Mesenchymal stem cell (in vitro differentiated cells and primary cell): ENCODE measurements at regions not wholly inside any gene's neighbourhood (a gene's known extent, or its start where the extent isn't known, plus 50 kb on each side); places are given as distances from the start of the nearest gene placed in this dataset.

Experiments
- DNase-seq: peaks from one replicate; pipeline ENCODE4 v3.0.0-alpha.2; 2013
- H2AFZ ChIP-seq: one replicate; pipeline ENCODE4 v1.6.1; 2013; ENCODE audit warnings: low read depth, mild to moderate bottlenecking, control low read depth, inconsistent platforms, low read length, moderate library complexity
- H2AK5ac ChIP-seq: 2 replicates; pipeline ENCODE4 v1.6.1; 2013; ENCODE audit warnings: low read length, moderate library complexity, mild to moderate bottlenecking, inconsistent platforms; ENCODE audit not compliant: severe bottlenecking
- H2BK120ac ChIP-seq: one replicate; pipeline ENCODE4 v1.6.1; 2013; ENCODE audit warnings: low read depth, mild to moderate bottlenecking, inconsistent platforms, low read length, moderate library complexity
- H2BK12ac ChIP-seq, 2 experiments: one replicate each; pipeline ENCODE4 v1.6.1; 2013; ENCODE audit warnings: inconsistent platforms in 2 of 2, low read length in 2 of 2, mild to moderate bottlenecking in 2 of 2, moderate library complexity in 2 of 2, control low read depth in 1 of 2
- H2BK15ac ChIP-seq: one replicate; pipeline ENCODE4 v1.6.1; 2013; ENCODE audit warnings: mild to moderate bottlenecking, low read depth, inconsistent platforms; ENCODE audit not compliant: poor library complexity, severe bottlenecking
- H2BK5ac ChIP-seq: 2 replicates; pipeline ENCODE4 v1.6.1; 2013; ENCODE audit warnings: low read depth, mild to moderate bottlenecking, low read length, control low read depth, inconsistent platforms; ENCODE audit not compliant: poor library complexity, severe bottlenecking
- H3K14ac ChIP-seq, 2 experiments: one replicate each; pipeline ENCODE4 v1.6.1; 2013; ENCODE audit warnings: inconsistent platforms in 2 of 2, low read length in 2 of 2, control low read depth in 1 of 2, mild to moderate bottlenecking in 1 of 2, moderate library complexity in 1 of 2
- H3K18ac ChIP-seq, 2 experiments: one replicate each; pipeline ENCODE4 v1.6.1; 2013; ENCODE audit warnings: inconsistent platforms in 2 of 2, low read length in 2 of 2, control low read depth in 1 of 2, low read depth in 1 of 2, mild to moderate bottlenecking in 1 of 2
- H3K23ac ChIP-seq, 2 experiments: one replicate each; pipeline ENCODE4 v1.6.1; 2013; ENCODE audit warnings: inconsistent platforms in 2 of 2, low read length in 2 of 2, mild to moderate bottlenecking in 2 of 2, moderate library complexity in 2 of 2, control low read depth in 1 of 2
- H3K27ac ChIP-seq: 2 replicates; pipeline ENCODE4 v1.5.1; 2013; ENCODE audit warnings: mild to moderate bottlenecking, moderate library complexity, low read length, control low read depth, inconsistent platforms; ENCODE audit not compliant: poor library complexity, severe bottlenecking
- H3K27me3 ChIP-seq, 2 experiments: 2 replicates each; pipeline versions ENCODE4 v1.6.1 to v1.7.0; 2013; ENCODE audit warnings: low read length in 2 of 2, mild to moderate bottlenecking in 2 of 2, moderate library complexity in 2 of 2, control low read depth in 1 of 2, inconsistent platforms in 1 of 2; ENCODE audit not compliant: control insufficient read depth in 1 of 2, insufficient read depth in 1 of 2
- H3K36me3 ChIP-seq, 2 experiments: 2 replicates each; pipeline versions ENCODE4 v1.6.1 to v1.7.0; 2013; ENCODE audit warnings: low read length in 2 of 2, control low read depth in 1 of 2, inconsistent platforms in 1 of 2, low read depth in 1 of 2, mild to moderate bottlenecking in 1 of 2; ENCODE audit not compliant: insufficient read depth in 2 of 2, control insufficient read depth in 1 of 2
- H3K4ac ChIP-seq, 2 experiments: one replicate each; pipeline ENCODE4 v1.6.1; 2013; ENCODE audit warnings: inconsistent platforms in 2 of 2, low read length in 2 of 2, mild to moderate bottlenecking in 2 of 2, moderate library complexity in 2 of 2, control low read depth in 1 of 2, low read depth in 1 of 2
- H3K4me1 ChIP-seq: 2 replicates; pipeline ENCODE4 v1.6.1; 2013; ENCODE audit warnings: low read depth, low read length, control low read depth; ENCODE audit not compliant: control insufficient read depth, insufficient read depth
- H3K4me2 ChIP-seq: 2 replicates; pipeline ENCODE4 v1.6.1; 2013; ENCODE audit warnings: low read length, mild to moderate bottlenecking, inconsistent platforms; ENCODE audit not compliant: poor library complexity, severe bottlenecking
- H3K4me3 ChIP-seq, 2 experiments: 2 replicates each; pipeline versions ENCODE4 v1.5.1 to v1.7.0; 2013; ENCODE audit warnings: low read length in 2 of 2, mild to moderate bottlenecking in 2 of 2, control low read depth in 1 of 2, low read depth in 1 of 2; ENCODE audit not compliant: insufficient read depth in 1 of 2
- H3K79me1 ChIP-seq: replicated peaks from 2 replicates; pipeline ENCODE4 v1.6.1; 2013; ENCODE audit warnings: mild to moderate bottlenecking, control low read depth, low read length, inconsistent platforms; ENCODE audit not compliant: poor library complexity, severe bottlenecking
- H3K9ac ChIP-seq: 2 replicates; pipeline ENCODE4 v1.7.0; 2013; ENCODE audit warnings: mild to moderate bottlenecking, low read length, moderate library complexity
- H3K9me3 ChIP-seq: 2 replicates; pipeline ENCODE4 v1.7.0; 2013; ENCODE audit warnings: mild to moderate bottlenecking, low read length; ENCODE audit not compliant: control insufficient read depth
- H4K8ac ChIP-seq: one replicate; pipeline ENCODE4 v1.6.1; 2013; ENCODE audit warnings: inconsistent platforms, mild to moderate bottlenecking, low read length, moderate library complexity
- H4K91ac ChIP-seq: one replicate; pipeline ENCODE4 v1.6.1; 2013; ENCODE audit warnings: mild to moderate bottlenecking, low read length, inconsistent platforms
- WGBS: methylation state at CpG from one replicate; pipeline ENCODE4 v1.1.7; 2013; ENCODE audit warnings: mixed read lengths; 5-methylcytosine and 5-hydroxymethylcytosine counted together

DNA sequence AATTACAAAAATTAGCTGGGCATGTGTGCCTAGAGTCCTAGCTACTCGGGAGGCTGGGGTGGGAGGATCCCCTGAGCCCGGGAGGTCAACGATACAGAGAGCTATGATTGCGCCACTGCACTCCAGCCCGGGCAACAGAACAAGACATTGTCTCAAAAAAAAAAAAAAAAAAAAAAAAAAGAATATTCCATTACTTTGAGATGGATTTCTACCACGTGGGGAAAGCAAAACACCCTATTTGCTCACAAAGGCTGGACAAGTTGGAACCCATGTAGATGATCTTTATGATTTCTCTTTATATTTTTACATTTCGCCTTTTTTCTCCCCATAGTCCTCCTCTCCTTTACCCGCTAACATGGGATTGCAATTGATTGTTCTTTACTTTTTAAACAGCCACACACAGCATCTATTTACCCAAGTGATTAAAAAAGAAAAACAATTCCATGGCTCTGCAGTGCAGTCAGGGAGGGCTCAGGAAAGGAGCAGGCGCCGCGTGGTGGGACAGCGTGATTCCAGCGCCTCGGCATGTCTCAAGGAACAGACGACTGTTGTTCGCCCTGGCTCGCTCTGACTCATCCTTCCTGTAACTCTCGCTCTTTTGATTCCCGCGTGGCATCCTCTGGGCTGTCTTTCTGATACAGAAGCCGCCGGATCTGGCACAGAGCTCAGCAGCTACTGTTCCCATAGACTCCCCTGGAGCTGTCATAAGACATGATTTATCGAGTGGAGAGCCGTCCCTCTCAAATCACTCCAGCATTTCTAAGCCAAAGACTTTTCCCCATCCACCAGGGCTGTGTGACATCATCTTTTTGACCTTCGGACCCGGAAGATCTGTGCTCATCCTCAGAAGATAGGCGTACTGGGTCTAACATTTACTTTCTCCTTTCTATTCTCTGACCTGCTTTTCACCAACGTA, 230.4 kb upstream of the AGAP1 start:
- H3K4me3 ChIP-seq, result peak overlapping the region in 1 of 2 experiments; percentile 71
- H3K9ac ChIP-seq, result peak overlapping the region; percentile 75
- H3K18ac ChIP-seq, result peak overlapping the region; percentile 59 to 63
- H3K14ac ChIP-seq, result no peak overlapping the region
- H3K79me1 ChIP-seq, result no peaks in the 10 kb centered on the region
- peak overlapping the region; percentile 11 for H2BK120ac ChIP-seq
- 14% methylated on average over 23 of the region's 28 CpGs for WGBS
- no peak overlapping the region for H2BK5ac ChIP-seq
- no peaks in the 10 kb centered on the region for H3K9me3 ChIP-seq
- peak overlapping the region; percentile 46 for H2AFZ ChIP-seq
- H3K23ac ChIP-seq, result no peak overlapping the region
- DNase-seq, result peak; percentile 96
- H3K4ac ChIP-seq, result peak overlapping the region; percentile 30 to 77
- peak overlapping the region; percentile 88 for H4K8ac ChIP-seq
- H2BK15ac ChIP-seq, result no peak overlapping the region
- peak overlapping the region; percentile 64 for H4K91ac ChIP-seq
- peak overlapping the region; percentile 78 for H3K27ac ChIP-seq
- H2BK12ac ChIP-seq, result peak overlapping the region; percentile 76 to 93
- H3K4me1 ChIP-seq, result peaks cover 13% of the 10 kb centered on the region
- no peak overlapping the region for H2AK5ac ChIP-seq
- no peaks in the 10 kb centered on the region for H3K36me3 ChIP-seq
- peak overlapping the region; percentile 54 for H3K4me2 ChIP-seq
- H3K27me3 ChIP-seq, result peaks cover 0 to 3% of the 10 kb centered on the region in 2 experiments

DNA sequence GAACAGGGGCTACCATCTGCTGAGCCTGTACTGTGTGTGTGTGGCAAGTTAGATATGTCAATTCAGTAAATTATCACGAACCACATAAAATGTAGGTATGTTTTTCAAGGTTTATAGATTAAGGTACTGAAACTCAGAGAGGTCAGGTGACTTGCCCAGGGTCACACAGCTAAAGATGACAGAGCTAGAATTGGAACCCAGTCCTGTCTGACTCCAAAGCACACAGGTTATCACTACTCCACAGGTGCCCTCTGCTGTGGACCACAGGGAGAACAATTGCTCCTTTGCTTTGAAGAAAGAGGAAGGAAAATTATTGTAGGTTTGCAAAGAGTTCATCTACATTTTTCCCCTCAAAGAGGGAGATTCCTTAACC, 229.7 kb upstream of the AGAP1 start:
- Histone ChIP-seq H3K36me3 (no peaks in the 10 kb centered on the region), H2BK5ac (no peak overlapping the region), H3K27ac (peak overlapping the region; percentile 78), H3K4me3 (peak overlapping the region in 1 of 2 experiments; percentile 71), H4K8ac (peak overlapping the region; percentile 88), H3K27me3 (peaks cover 0 to 3% of the 10 kb centered on the region in 2 experiments), H2BK15ac (no peak overlapping the region), H3K4me2 (no peak overlapping the region), H2BK12ac (peak overlapping the region; percentile 79 to 94), H3K18ac (peak overlapping the region; percentile 59 to 63), H3K4me1 (peaks cover 13% of the 10 kb centered on the region), H2BK120ac (peak overlapping the region; percentile 11), H2AK5ac (no peak overlapping the region), H3K9ac (peak overlapping the region; percentile 75), H3K9me3 (no peaks in the 10 kb centered on the region), H3K79me1 (no peaks in the 10 kb centered on the region), H4K91ac (peak overlapping the region; percentile 64), H3K4ac (peak overlapping the region; percentile 30 to 77), H2AFZ (peak overlapping the region; percentile 46), H3K23ac (no peak overlapping the region), H3K14ac (no peak overlapping the region)
- WGBS, result 100% methylated on average over 1 of the region's 1 CpG
- no peak for DNase-seq

DNA sequence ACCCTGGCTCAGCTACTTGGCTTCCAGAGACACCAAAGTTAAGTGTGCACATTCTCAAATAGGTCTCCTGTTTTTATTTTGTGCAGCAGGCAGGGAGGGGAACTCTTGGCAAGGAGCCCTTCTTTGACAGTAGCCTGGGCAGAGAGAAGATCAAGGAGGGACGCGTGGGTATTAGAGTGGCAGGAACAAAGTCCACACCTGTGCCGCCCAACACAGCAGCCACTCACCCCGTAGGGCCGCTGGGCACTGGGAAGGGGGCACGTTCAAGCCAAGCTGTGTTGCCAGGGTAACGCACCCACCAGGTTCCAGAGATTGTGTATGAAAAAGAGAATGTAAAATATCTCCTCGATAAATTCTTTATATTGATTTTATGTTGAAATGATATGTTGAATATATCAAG, 229.3 kb upstream of the AGAP1 start:
- 95% methylated on average over 7 of the region's 8 CpGs for WGBS
- Histone ChIP-seq H3K9me3 (no peaks in the 10 kb centered on the region), H4K8ac (no peak overlapping the region), H3K4ac (peak overlapping the region in 1 of 2 experiments; percentile 77), H4K91ac (no peak overlapping the region), H3K9ac (peak overlapping the region; percentile 75), H3K14ac (no peak overlapping the region), H3K4me2 (no peak overlapping the region), H2BK12ac (peak overlapping the region; percentile 29 to 94), H3K4me3 (no peak overlapping the region), H2BK120ac (peak overlapping the region; percentile 6), H3K79me1 (no peaks in the 10 kb centered on the region), H3K23ac (no peak overlapping the region), H3K27ac (no peak overlapping the region), H3K27me3 (peaks cover 0 to 3% of the 10 kb centered on the region in 2 experiments), H3K36me3 (no peaks in the 10 kb centered on the region), H2BK5ac (no peak overlapping the region), H3K4me1 (peaks cover 13% of the 10 kb centered on the region), H2AK5ac (no peak overlapping the region), H3K18ac (peak overlapping the region; percentile 54 to 59), H2BK15ac (peak overlapping the region; percentile 6), H2AFZ (no peak overlapping the region)
- no peak for DNase-seq

DNA sequence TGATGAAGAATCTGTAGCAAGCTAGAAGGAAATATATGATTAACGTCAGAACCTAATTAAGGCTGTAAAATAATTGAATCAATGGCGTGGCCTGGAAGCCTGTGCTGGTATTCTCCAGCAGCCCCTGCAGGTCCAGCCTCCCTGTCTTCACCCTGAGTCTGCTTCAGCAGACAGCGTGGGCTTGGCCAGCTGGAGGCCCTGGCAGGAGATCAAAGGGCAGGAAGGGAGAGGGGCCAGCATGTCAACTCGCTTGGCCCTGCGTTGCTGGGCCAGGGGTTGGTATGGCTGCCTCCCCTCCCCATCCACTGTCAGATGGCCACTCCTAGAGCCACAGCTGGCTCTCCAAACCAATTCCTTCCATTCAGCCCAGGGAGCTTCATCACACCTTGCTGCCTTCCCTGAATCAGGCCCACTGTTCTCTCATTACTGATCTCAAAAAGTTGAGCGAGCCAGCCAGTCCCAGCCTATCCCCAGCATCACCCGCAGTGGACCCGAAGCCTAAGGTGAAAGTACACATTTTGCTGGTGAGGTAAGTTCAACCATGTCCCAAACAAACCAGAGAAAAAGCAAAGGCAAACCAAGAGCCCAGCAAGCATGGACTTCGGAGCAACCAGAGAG, 228.4 kb upstream of the AGAP1 start:
- Histone ChIP-seq H2AFZ (peak overlapping the region; percentile 32), H3K4ac (peak overlapping the region; percentile 52 to 69), H3K9ac (no peak overlapping the region), H4K91ac (peak overlapping the region; percentile 82), H3K4me2 (no peak overlapping the region), H2BK5ac (no peak overlapping the region), H3K4me1 (peaks cover 13% of the 10 kb centered on the region), H2BK15ac (peak overlapping the region; percentile 65), H2AK5ac (no peak overlapping the region), H3K14ac (peak overlapping the region in 1 of 2 experiments; percentile 29), H3K79me1 (no peaks in the 10 kb centered on the region), H3K36me3 (no peaks in the 10 kb centered on the region), H3K18ac (peak overlapping the region; percentile 70 to 72), H3K23ac (no peak overlapping the region), H3K9me3 (no peaks in the 10 kb centered on the region), H3K4me3 (no peak overlapping the region), H2BK120ac (peak overlapping the region; percentile 61), H3K27ac (no peak overlapping the region), H2BK12ac (peak overlapping the region; percentile 82 to 99), H4K8ac (peak overlapping the region; percentile 85), H3K27me3 (peaks cover 0 to 3% of the 10 kb centered on the region in 2 experiments)
- no peak for DNase-seq
- 69% methylated on average over 8 of the region's 9 CpGs for WGBS
